Osteocyte (in vitro differentiated cells): ENCODE measurements at regions not wholly inside any gene's neighbourhood (a gene's known extent, or its start where the extent isn't known, plus 50 kb on each side); places are given as distances from the start of the nearest gene placed in this dataset.
"Not testable (repeated sequence)": the region's sequence is repeated elsewhere in the genome, so short reads cannot be mapped to it uniquely, and the experiment has no call there.

ENCODE experiments used
- DNase-seq: peaks from one replicate; pipeline ENCODE4 v3.0.0; 2021; ENCODE audit warnings: mixed read lengths; ENCODE audit not compliant: unreplicated experiment; ENCODE audit errors: extremely low spot score
- H3K27ac Mint-ChIP-seq: one replicate; pipeline ENCODE4 v1.8.0; 2021; ENCODE audit warnings: mild to moderate bottlenecking, mixed read lengths; ENCODE audit not compliant: unreplicated experiment
- H3K27me3 Mint-ChIP-seq: one replicate; pipeline ENCODE4 v1.8.0; 2021; ENCODE audit warnings: mixed read lengths; ENCODE audit not compliant: unreplicated experiment
- H3K36me3 Mint-ChIP-seq: one replicate; pipeline ENCODE4 v1.8.0; 2021; ENCODE audit warnings: mixed read lengths; ENCODE audit not compliant: unreplicated experiment
- H3K4me1 Mint-ChIP-seq: one replicate; pipeline ENCODE4 v1.8.0; 2021; ENCODE audit warnings: mixed read lengths; ENCODE audit not compliant: unreplicated experiment
- H3K4me3 Mint-ChIP-seq: one replicate; pipeline ENCODE4 v1.8.0; 2021; ENCODE audit warnings: mild to moderate bottlenecking, moderate library complexity, mixed read lengths; ENCODE audit not compliant: unreplicated experiment
- H3K9me3 Mint-ChIP-seq: one replicate; pipeline ENCODE4 v1.8.0; 2021; ENCODE audit warnings: mixed read lengths; ENCODE audit not compliant: unreplicated experiment
- CTCF ChIP-seq: fragments of 200-600 bp; sonication (generic); IDR thresholded peaks from 2 replicates; pipeline ENCODE4 v1.5.0; 2021; ENCODE audit warnings: antibody characterized with exemption, mild to moderate bottlenecking, moderate library complexity

GRCh38 chr5:174493530-174493929, 230.9 kb upstream of the MSX2 start:
- H3K27ac Mint-ChIP-seq = no peak overlapping the region

GRCh38 chr5:174497939-174498338, 226.4 kb upstream of the MSX2 start:
- Mint-ChIP-seq H3K9me3 (peaks cover 18% of the 10 kb centered on the region), H3K27me3 (peaks cover 14% of the 10 kb centered on the region)
- not testable (repeated sequence) for H3K4me1 Mint-ChIP-seq, H3K36me3 Mint-ChIP-seq, DNase-seq, H3K4me3 Mint-ChIP-seq, H3K27ac Mint-ChIP-seq

More at GRCh38 chr5:174493530-174493929, 230.9 kb upstream of the MSX2 start:
- no peak for TF ChIP-seq CTCF
- no peak overlapping the region for H3K4me3 Mint-ChIP-seq
- no peak for DNase-seq
- H3K36me3 Mint-ChIP-seq = no peaks in the 10 kb centered on the region
- H3K4me1 Mint-ChIP-seq = peaks cover 1% of the 10 kb centered on the region
- H3K9me3 Mint-ChIP-seq = peaks cover 11% of the 10 kb centered on the region
- peaks cover 11% of the 10 kb centered on the region for H3K27me3 Mint-ChIP-seq

GRCh38 chr5:174498575-174498974, 225.8 kb upstream of the MSX2 start:
- H3K36me3 Mint-ChIP-seq, H3K4me3 Mint-ChIP-seq, H3K27ac Mint-ChIP-seq, DNase-seq, H3K4me1 Mint-ChIP-seq: not testable (repeated sequence)
- peaks cover 14% of the 10 kb centered on the region for H3K27me3 Mint-ChIP-seq
- peaks cover 18% of the 10 kb centered on the region for H3K9me3 Mint-ChIP-seq

GRCh38 chr5:174500636-174501035, 223.7 kb upstream of the MSX2 start:
- no peak for DNase-seq
- no peaks in the 10 kb centered on the region for H3K36me3 Mint-ChIP-seq
- TF ChIP-seq CTCF = no peak
- H3K4me1 Mint-ChIP-seq = peaks cover 1% of the 10 kb centered on the region
- H3K4me3 Mint-ChIP-seq = no peak overlapping the region
- peaks cover 13% of the 10 kb centered on the region for H3K27me3 Mint-ChIP-seq
- H3K9me3 Mint-ChIP-seq = peaks cover 18% of the 10 kb centered on the region
- no peak overlapping the region for H3K27ac Mint-ChIP-seq

- no peak overlapping the region for H3K4me3 Mint-ChIP-seq
- H3K27ac Mint-ChIP-seq = no peak overlapping the region
- no peak for TF ChIP-seq CTCF
- H3K36me3 Mint-ChIP-seq = no peaks in the 10 kb centered on the region
- peaks cover 13% of the 10 kb centered on the region for H3K27me3 Mint-ChIP-seq
- DNase-seq = no peak
- no peaks in the 10 kb centered on the region for H3K4me1 Mint-ChIP-seq
- peaks cover 18% of the 10 kb centered on the region for H3K9me3 Mint-ChIP-seq
These were observed 222.8 kb upstream of the MSX2 start for GRCh38 chr5:174501461-174502069.

GRCh38 chr5:174503086-174503460, 221.3 kb upstream of the MSX2 start:
- no peak overlapping the region for H3K27ac Mint-ChIP-seq
- H3K9me3 Mint-ChIP-seq = peaks cover 10% of the 10 kb centered on the region
- no peak for DNase-seq
- no peak overlapping the region for H3K4me3 Mint-ChIP-seq
- peaks cover 17% of the 10 kb centered on the region for H3K27me3 Mint-ChIP-seq
- no peak for TF ChIP-seq CTCF
- H3K36me3 Mint-ChIP-seq = no peaks in the 10 kb centered on the region
- H3K4me1 Mint-ChIP-seq = no peaks in the 10 kb centered on the region
